HG02938 (cell line): ENCODE measurements at regions not wholly inside any gene's neighbourhood (a gene's known extent, or its start where the extent isn't known, plus 50 kb on each side); places are given as distances from the start of the nearest gene placed in this dataset.

ENCODE experiments used
- ATAC-seq: cut with Tn5 transposase; IDR thresholded peaks from one replicate; pipeline ENCODE4 v1.9.1; 2021; ENCODE audit warnings: mild to moderate bottlenecking, moderate library complexity; ENCODE audit not compliant: unreplicated experiment

- ATAC-seq, result no peak
These were observed 356.2 kb downstream of the ZNF521 start for GRCh38 chr18:24995755-24996154.

- no peak for ATAC-seq
These were observed 352.2 kb downstream of the ZNF521 start for GRCh38 chr18:24999650-25000267.

GRCh38 chr18:25001803-25002202, 350.2 kb downstream of the ZNF521 start:
- ATAC-seq, result no peak

- no peak for ATAC-seq
These were observed 346.2 kb downstream of the ZNF521 start for GRCh38 chr18:25005541-25006403.

- no peak for ATAC-seq
These were observed 341.2 kb downstream of the ZNF521 start for GRCh38 chr18:25010623-25011374.
